ENCODE measurements at regions not wholly inside any gene's neighbourhood (a gene's known extent, or its start where the extent isn't known, plus 50 kb on each side); places are given as distances from the start of the nearest gene placed in this dataset.
A peak's percentile ranks its signal among the peaks of the same experiment; 100 is the strongest.

DNA sequence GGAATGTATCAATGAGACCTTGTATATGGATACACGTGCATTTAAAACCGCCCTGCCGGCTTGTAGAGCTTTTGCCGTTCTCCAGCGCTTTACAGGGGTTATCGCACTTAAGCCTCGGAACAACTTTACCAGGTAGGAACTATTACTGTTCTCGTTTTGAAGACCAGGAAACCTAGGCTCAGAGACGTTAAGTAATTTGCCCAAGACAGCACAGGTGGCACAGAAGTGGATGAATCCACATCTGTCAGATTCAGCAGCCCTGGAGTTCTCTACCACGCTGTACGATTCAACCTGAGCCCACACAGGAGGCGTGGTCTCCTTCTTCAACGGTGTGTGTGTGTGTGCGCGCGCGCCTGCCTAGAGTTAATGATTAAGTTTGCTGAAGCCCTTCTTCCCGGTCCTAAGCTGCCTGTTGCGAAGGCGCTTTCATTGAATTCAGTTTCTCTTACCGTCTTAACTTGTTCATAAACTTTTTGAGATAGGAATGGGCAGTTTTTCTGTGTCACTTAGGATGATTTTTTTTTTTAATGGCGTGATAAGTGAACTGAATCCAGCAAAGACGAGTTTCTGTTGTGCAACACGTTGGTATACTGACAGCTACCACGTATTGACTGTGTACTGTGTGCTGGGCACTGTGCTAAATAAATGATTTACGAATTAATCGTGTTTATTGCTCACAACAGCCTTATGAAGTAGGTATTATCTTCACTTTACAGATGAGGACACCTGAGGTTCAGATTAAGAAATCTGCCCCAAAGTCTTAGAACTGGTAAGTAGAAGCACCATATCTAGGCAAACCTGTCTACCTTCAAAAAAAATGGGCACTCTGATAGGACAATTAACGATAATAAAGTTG, 67.4 kb downstream of the KCNRG start:
- Mint-ChIP-seq H3K9me3 (peaks cover 0 to 5% (median 0%) of the 10 kb centered on the region in 3 donors), H3K27me3 (peaks cover 3% of the 10 kb centered on the region), H3K36me3 (peaks cover 2% of the 10 kb centered on the region), H3K4me3 (peak overlapping the region; percentile 99 to 100 (median 100)), H3K4me1 (peaks cover 27 to 39% (median 32%) of the 10 kb centered on the region in 3 donors), H3K27ac (peak overlapping the region; percentile 93 to 99 (median 99))

DNA sequence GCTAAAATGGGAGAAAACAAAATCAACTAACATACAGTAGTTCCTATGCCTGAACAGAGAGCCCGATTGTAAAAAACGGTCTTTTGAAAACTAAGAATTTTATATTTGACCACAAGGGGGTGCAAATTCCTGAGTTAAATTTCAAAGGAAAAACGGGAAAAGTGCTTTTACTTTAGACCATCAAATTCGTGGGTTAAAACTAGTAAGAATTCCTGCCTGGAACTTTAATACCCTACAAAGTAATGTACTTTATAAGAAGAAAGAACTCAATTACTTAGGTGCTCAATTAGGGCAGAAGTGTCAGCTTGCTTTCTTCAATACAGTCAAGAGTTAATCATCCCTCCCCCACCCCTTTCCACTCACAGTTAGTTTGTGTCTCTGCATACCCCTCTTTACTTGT, 69.8 kb downstream of the KCNRG start:
- Mint-ChIP-seq H3K4me3 (peak overlapping the region in 2 of 4 donors; percentile 73 to 99), H3K27me3 (peaks cover 3% of the 10 kb centered on the region), H3K9me3 (peaks cover 0 to 5% (median 0%) of the 10 kb centered on the region in 3 donors), H3K36me3 (peaks cover 2% of the 10 kb centered on the region), H3K27ac (peak overlapping the region in 1 of 3 donors; percentile 46), H3K4me1 (peaks cover 20 to 34% (median 25%) of the 10 kb centered on the region in 3 donors)

DNA sequence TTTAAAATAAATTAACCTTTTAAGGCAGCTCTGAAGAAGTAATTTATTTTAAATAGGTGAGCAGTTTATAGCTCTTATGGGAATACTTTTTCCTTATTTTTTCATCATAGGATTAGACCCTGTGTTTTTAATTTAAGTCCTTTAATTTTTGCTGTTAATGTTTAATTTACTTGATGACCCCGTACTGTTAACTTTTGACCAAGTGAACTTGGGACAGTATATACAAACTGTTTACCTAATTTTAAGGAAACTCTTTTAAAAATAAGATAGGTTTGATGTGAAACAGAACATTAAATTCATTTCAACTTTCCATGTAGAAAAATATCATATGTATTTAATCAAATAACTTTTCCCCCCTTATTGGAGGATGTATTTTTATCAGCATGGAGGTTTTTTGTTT, 74.4 kb downstream of the KCNRG start:
- no peaks in the 10 kb centered on the region for H3K27me3 Mint-ChIP-seq
- H3K4me3 Mint-ChIP-seq: no peak overlapping the region
- H3K4me1 Mint-ChIP-seq: peaks cover 9 to 15% (median 14%) of the 10 kb centered on the region in 3 donors
- H3K36me3 Mint-ChIP-seq: peaks cover 4% of the 10 kb centered on the region
- no peak overlapping the region for H3K27ac Mint-ChIP-seq
- H3K9me3 Mint-ChIP-seq: no peaks in the 10 kb centered on the region

DNA sequence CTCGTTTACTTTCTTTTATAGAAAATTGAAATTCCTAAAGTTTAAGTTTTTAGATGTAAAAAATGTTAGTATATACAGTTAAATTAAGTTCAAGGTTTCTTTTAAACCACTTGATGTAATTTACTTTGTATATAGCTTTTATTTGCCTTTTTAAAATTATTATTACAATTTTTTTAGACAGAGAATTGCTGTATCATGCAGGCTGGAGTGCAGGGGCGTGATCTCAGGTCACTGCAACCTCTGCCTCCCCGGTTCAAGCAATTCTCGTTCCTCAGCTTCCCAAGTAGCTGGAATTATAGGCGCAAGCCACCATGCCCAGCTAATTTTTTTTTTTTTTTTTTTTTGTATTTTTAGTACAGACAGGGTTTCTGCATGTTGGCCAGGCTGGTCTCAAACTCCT, 75.0 kb downstream of the KCNRG start:
- Mint-ChIP-seq H3K4me3 (no peak overlapping the region), H3K9me3 (no peaks in the 10 kb centered on the region), H3K27ac (no peak overlapping the region), H3K27me3 (no peaks in the 10 kb centered on the region), H3K36me3 (peaks cover 4% of the 10 kb centered on the region), H3K4me1 (peaks cover 4 to 9% (median 8%) of the 10 kb centered on the region in 3 donors)

GRCh38 chr13:50094615-50095293, 79.5 kb downstream of the KCNRG start:
- Mint-ChIP-seq H3K27ac (no peak overlapping the region), H3K4me3 (no peak overlapping the region), H3K27me3 (no peaks in the 10 kb centered on the region), H3K4me1 (peaks cover 4 to 22% (median 17%) of the 10 kb centered on the region in 3 donors), H3K36me3 (peaks cover 19% of the 10 kb centered on the region), H3K9me3 (peaks cover 2 to 12% (median 4%) of the 10 kb centered on the region in 3 donors)

GRCh38 chr13:50098693-50099092, 83.4 kb downstream of the KCNRG start:
- H3K4me3 Mint-ChIP-seq: peak overlapping the region in 1 of 4 donors; percentile 31
- peak overlapping the region in 1 of 3 donors; percentile 43 for H3K27ac Mint-ChIP-seq
- peaks cover 2 to 12% (median 4%) of the 10 kb centered on the region in 3 donors for H3K9me3 Mint-ChIP-seq
- peaks cover 19 to 31% (median 26%) of the 10 kb centered on the region in 3 donors for H3K4me1 Mint-ChIP-seq
- peaks cover 19% of the 10 kb centered on the region for H3K36me3 Mint-ChIP-seq
- no peaks in the 10 kb centered on the region for H3K27me3 Mint-ChIP-seq

DNA sequence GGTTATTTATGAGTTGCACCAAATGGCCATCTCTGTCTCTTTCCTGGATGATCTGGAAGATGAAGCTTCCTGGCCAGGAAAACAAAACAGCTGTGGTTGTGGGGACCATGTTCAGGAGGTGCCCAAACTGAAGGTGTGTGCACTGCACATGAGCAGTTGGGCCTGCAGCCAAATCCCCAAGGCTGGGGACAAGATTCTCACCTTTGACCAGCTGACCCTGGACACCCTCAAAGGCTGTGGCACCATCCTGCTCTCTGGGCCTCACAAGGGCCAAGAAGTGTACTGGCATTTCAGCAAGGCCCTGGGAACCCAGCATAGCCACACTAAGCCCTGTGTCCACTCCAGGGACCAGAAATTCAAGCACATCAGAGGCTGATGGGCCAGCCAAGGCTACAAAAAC, 84.2 kb downstream of the KCNRG start:
- H3K36me3 Mint-ChIP-seq: peaks cover 17% of the 10 kb centered on the region
- peaks cover 25 to 36% (median 30%) of the 10 kb centered on the region in 3 donors for H3K4me1 Mint-ChIP-seq
- H3K9me3 Mint-ChIP-seq: peaks cover 2 to 12% (median 4%) of the 10 kb centered on the region in 3 donors
- H3K4me3 Mint-ChIP-seq: no peak overlapping the region
- no peak overlapping the region for H3K27ac Mint-ChIP-seq
- no peaks in the 10 kb centered on the region for H3K27me3 Mint-ChIP-seq

DNA sequence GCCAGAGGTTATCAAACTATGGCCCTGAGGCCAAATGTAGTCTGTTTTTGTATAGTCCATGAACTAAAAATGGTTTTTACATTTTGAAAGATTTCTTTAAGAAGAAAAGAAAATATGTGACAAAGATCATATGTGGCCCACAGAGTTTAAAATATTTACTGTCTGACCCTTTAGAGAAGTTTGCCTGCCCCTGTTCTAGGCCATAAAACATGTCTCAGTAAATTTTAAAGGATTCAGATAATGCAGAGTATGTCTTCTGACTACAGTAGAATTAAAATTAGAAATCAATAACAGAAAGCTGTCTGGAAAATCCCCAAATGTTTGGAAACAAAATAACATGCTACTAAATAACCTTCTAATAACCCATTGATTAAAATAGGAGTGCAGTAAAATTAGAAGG, 86.3 kb downstream of the KCNRG start:
- peaks cover 30 to 46% (median 37%) of the 10 kb centered on the region in 3 donors for H3K4me1 Mint-ChIP-seq
- H3K27me3 Mint-ChIP-seq: no peaks in the 10 kb centered on the region
- no peak overlapping the region for H3K27ac Mint-ChIP-seq
- no peak overlapping the region for H3K4me3 Mint-ChIP-seq
- H3K36me3 Mint-ChIP-seq: peaks cover 16% of the 10 kb centered on the region
- peaks cover 2 to 12% (median 4%) of the 10 kb centered on the region in 3 donors for H3K9me3 Mint-ChIP-seq

DNA sequence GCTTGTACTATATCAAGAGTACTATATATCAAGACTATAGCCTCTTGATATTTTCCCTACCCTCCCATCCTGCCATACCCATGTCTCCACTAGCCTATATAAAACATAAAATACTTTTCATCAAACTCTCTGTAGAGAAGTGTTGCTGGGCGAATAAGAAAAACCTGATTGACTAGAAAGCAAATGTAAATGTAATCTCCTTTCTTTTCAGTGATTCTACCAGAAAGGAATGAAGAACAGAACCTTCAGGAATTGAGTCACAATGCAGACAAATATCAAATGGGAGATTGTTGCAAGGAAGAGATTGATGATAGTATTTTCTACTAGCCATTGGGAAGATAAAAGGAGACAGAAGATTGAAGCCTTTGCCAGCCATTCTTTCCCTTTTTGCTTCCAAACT, 89.2 kb downstream of the KCNRG start:
- Mint-ChIP-seq H3K27me3 (no peaks in the 10 kb centered on the region), H3K27ac (peak overlapping the region in 2 of 3 donors; percentile 35 to 68), H3K4me3 (peak overlapping the region in 2 of 4 donors; percentile 16 to 53), H3K36me3 (peaks cover 1% of the 10 kb centered on the region), H3K9me3 (no peaks in the 10 kb centered on the region), H3K4me1 (peaks cover 38 to 42% (median 40%) of the 10 kb centered on the region in 3 donors)

- Mint-ChIP-seq H3K27me3 (no peaks in the 10 kb centered on the region), H3K27ac (peak overlapping the region; percentile 51 to 94 (median 77)), H3K4me1 (peaks cover 38 to 45% (median 43%) of the 10 kb centered on the region in 3 donors), H3K4me3 (peak overlapping the region; percentile 15 to 87 (median 68)), H3K9me3 (no peaks in the 10 kb centered on the region), H3K36me3 (peaks cover 1% of the 10 kb centered on the region)
Measured at GRCh38 chr13:50106559-50106958, 91.3 kb downstream of the KCNRG start.

GRCh38 chr13:50107205-50107604, 92.0 kb downstream of the KCNRG start:
- Mint-ChIP-seq H3K36me3 (peaks cover 1% of the 10 kb centered on the region), H3K27me3 (no peaks in the 10 kb centered on the region), H3K9me3 (no peaks in the 10 kb centered on the region), H3K4me1 (peaks cover 31 to 45% (median 40%) of the 10 kb centered on the region in 3 donors), H3K27ac (peak overlapping the region; percentile 51 to 94 (median 77)), H3K4me3 (peak overlapping the region; percentile 15 to 87 (median 68))

DNA sequence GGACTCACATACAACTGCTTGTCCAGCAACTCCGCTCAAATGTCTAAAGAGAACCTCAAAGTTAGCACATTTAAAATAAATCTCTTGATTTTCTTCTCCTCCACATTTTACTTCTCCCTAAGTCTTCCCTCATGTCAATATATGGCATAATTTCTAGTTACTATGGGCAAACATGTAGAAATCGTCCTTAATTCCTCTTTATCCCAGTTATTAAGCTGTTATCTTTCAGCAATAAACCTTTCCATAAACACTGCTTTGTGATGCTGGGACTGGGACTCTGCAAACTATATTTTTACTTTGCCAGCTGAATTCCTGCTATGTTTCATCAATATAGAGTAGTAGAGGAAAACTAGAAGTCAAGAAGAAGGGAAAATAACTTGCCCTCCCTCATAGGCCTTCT, 99.7 kb downstream of the KCNRG start:
- H3K36me3 Mint-ChIP-seq: no peaks in the 10 kb centered on the region
- H3K27me3 Mint-ChIP-seq: no peaks in the 10 kb centered on the region
- H3K9me3 Mint-ChIP-seq: no peaks in the 10 kb centered on the region
- no peak overlapping the region for H3K27ac Mint-ChIP-seq
- no peak overlapping the region for H3K4me3 Mint-ChIP-seq
- peaks cover 9 to 18% (median 11%) of the 10 kb centered on the region in 3 donors for H3K4me1 Mint-ChIP-seq

GRCh38 chr13:50115695-50116094, 100.5 kb downstream of the KCNRG start:
- H3K27me3 Mint-ChIP-seq: no peaks in the 10 kb centered on the region
- no peaks in the 10 kb centered on the region for H3K9me3 Mint-ChIP-seq
- peaks cover 10 to 15% (median 13%) of the 10 kb centered on the region in 3 donors for H3K4me1 Mint-ChIP-seq
- no peak overlapping the region for H3K27ac Mint-ChIP-seq
- no peak overlapping the region for H3K4me3 Mint-ChIP-seq
- H3K36me3 Mint-ChIP-seq: no peaks in the 10 kb centered on the region

- H3K27ac Mint-ChIP-seq: peak overlapping the region in 1 of 3 donors; percentile 36
- no peaks in the 10 kb centered on the region for H3K36me3 Mint-ChIP-seq
- H3K4me1 Mint-ChIP-seq: peaks cover 10 to 21% (median 18%) of the 10 kb centered on the region in 3 donors
- no peak overlapping the region for H3K4me3 Mint-ChIP-seq
- no peaks in the 10 kb centered on the region for H3K27me3 Mint-ChIP-seq
- no peaks in the 10 kb centered on the region for H3K9me3 Mint-ChIP-seq
Measured at GRCh38 chr13:50116430-50116973, 101.3 kb downstream of the KCNRG start.

- no peak overlapping the region for H3K27ac Mint-ChIP-seq
- no peak overlapping the region for H3K4me3 Mint-ChIP-seq
- no peaks in the 10 kb centered on the region for H3K27me3 Mint-ChIP-seq
- no peaks in the 10 kb centered on the region for H3K36me3 Mint-ChIP-seq
- H3K4me1 Mint-ChIP-seq: peaks cover 25 to 43% (median 35%) of the 10 kb centered on the region in 3 donors
- no peaks in the 10 kb centered on the region for H3K9me3 Mint-ChIP-seq
Measured at GRCh38 chr13:50119591-50119990, 104.3 kb downstream of the KCNRG start.
